H9 (cell line): ENCODE measurements at regions not wholly inside any gene's neighbourhood (a gene's known extent, or its start where the extent isn't known, plus 50 kb on each side); places are given as distances from the start of the nearest gene placed in this dataset.

Source experiments
- DNase-seq: peaks from one replicate; pipeline ENCODE4 v3.0.0-alpha.2; 2017
- H2AFZ ChIP-seq: one replicate; pipeline ENCODE4 v1.6.1; 2013; ENCODE audit warnings: mild to moderate bottlenecking, low read length, control low read depth, moderate library complexity
- H2AK5ac ChIP-seq: 2 replicates; pipeline ENCODE4 v1.6.1; 2013; ENCODE audit warnings: low read length, control low read depth, mixed read lengths; ENCODE audit not compliant: insufficient read length
- H2BK120ac ChIP-seq: one replicate; pipeline ENCODE4 v1.6.1; 2013; ENCODE audit warnings: low read depth, mild to moderate bottlenecking, low read length, control low read depth, inconsistent platforms; ENCODE audit not compliant: poor library complexity, severe bottlenecking
- H2BK12ac ChIP-seq: 2 replicates; pipeline ENCODE4 v1.6.1; 2013; ENCODE audit warnings: low read length, control low read depth, mixed read lengths, low read depth; ENCODE audit not compliant: insufficient read length
- H2BK15ac ChIP-seq: 2 replicates; pipeline ENCODE4 v1.6.1; 2013; ENCODE audit warnings: low read depth, low read length, control low read depth
- H2BK20ac ChIP-seq: one replicate; pipeline ENCODE4 v1.6.1; 2013; ENCODE audit warnings: low read depth, mild to moderate bottlenecking, low read length, control low read depth, inconsistent platforms; ENCODE audit not compliant: poor library complexity, severe bottlenecking
- H2BK5ac ChIP-seq: 2 replicates; pipeline ENCODE4 v1.6.1; 2013; ENCODE audit warnings: low read length, control low read depth, mixed read lengths; ENCODE audit not compliant: insufficient read length
- H3K14ac ChIP-seq: 2 replicates; pipeline ENCODE4 v1.6.1; 2013; ENCODE audit warnings: low read length, control low read depth; ENCODE audit not compliant: insufficient read depth
- H3K18ac ChIP-seq: 2 replicates; pipeline ENCODE4 v1.6.1; 2013; ENCODE audit warnings: low read depth, mild to moderate bottlenecking, mixed read lengths, low read length, control low read depth; ENCODE audit not compliant: insufficient read length
- H3K23ac ChIP-seq: 2 replicates; pipeline ENCODE4 v1.6.1; 2013; ENCODE audit warnings: low read length, control low read depth, mixed read lengths, low read depth; ENCODE audit not compliant: insufficient read length
- H3K23me2 ChIP-seq: 2 replicates; pipeline ENCODE4 v1.6.1; 2013; ENCODE audit warnings: low read depth, mild to moderate bottlenecking, mixed read lengths, low read length, control low read depth; ENCODE audit not compliant: insufficient read length, poor library complexity, severe bottlenecking
- H3K27ac ChIP-seq: 2 replicates; pipeline ENCODE4 v1.5.1; 2013; ENCODE audit warnings: low read length, control low read depth, mixed read lengths, low read depth; ENCODE audit not compliant: insufficient read length
- H3K27me3 ChIP-seq: 2 replicates; pipeline ENCODE4 v1.6.1; 2013; ENCODE audit warnings: low read length, control low read depth, inconsistent platforms; ENCODE audit not compliant: insufficient read depth
- H3K4ac ChIP-seq: 2 replicates; pipeline ENCODE4 v1.6.1; 2013; ENCODE audit warnings: low read depth, mild to moderate bottlenecking, control low read depth, inconsistent platforms, low read length, moderate library complexity
- H3K4me1 ChIP-seq: 2 replicates; pipeline ENCODE4 v1.6.1; 2013; ENCODE audit warnings: low read length, control low read depth, inconsistent platforms; ENCODE audit not compliant: insufficient read depth
- H3K4me2 ChIP-seq: 2 replicates; pipeline ENCODE4 v1.6.1; 2013; ENCODE audit warnings: low read length, control low read depth, mixed read lengths; ENCODE audit not compliant: insufficient read length, insufficient read depth
- H3K56ac ChIP-seq: 2 replicates; pipeline ENCODE4 v1.6.1; 2013; ENCODE audit warnings: low read depth, mild to moderate bottlenecking, mixed read lengths, low read length, control low read depth; ENCODE audit not compliant: insufficient read length
- H3K79me1 ChIP-seq: 2 replicates; pipeline ENCODE4 v1.6.1; 2013; ENCODE audit warnings: low read depth, mild to moderate bottlenecking, moderate library complexity, low read length, control low read depth, inconsistent platforms; ENCODE audit not compliant: insufficient read depth, poor library complexity, severe bottlenecking
- H3K79me2 ChIP-seq: 2 replicates; pipeline ENCODE4 v1.6.1; 2013; ENCODE audit warnings: low read length, control low read depth, inconsistent platforms; ENCODE audit not compliant: insufficient read depth
- H3K9ac ChIP-seq: 2 replicates; pipeline ENCODE4 v1.6.1; 2013; ENCODE audit warnings: low read length, control low read depth, mixed read lengths; ENCODE audit not compliant: insufficient read length; ENCODE audit errors: extremely low read depth
- H3K9me3 ChIP-seq: one replicate; pipeline ENCODE4 v1.6.1; 2013; ENCODE audit warnings: low read depth, low read length, inconsistent platforms; ENCODE audit not compliant: control insufficient read depth
- H3T11ph ChIP-seq: one replicate; pipeline ENCODE4 v1.6.1; 2013; ENCODE audit warnings: mild to moderate bottlenecking, low read length, control low read depth, inconsistent platforms
- H4K20me1 ChIP-seq: one replicate; pipeline ENCODE4 v1.6.1; 2013; ENCODE audit not compliant: control insufficient read depth, insufficient read length, insufficient read depth
- H4K5ac ChIP-seq: 2 replicates; pipeline ENCODE4 v1.6.1; 2013; ENCODE audit warnings: low read depth, mild to moderate bottlenecking, mixed read lengths, low read length, control low read depth; ENCODE audit not compliant: insufficient read length
- H4K8ac ChIP-seq: replicated peaks from 2 replicates; pipeline ENCODE4 v1.6.1; 2013; ENCODE audit warnings: low read length, control low read depth, mixed read lengths, low read depth; ENCODE audit not compliant: insufficient read length
- H4K91ac ChIP-seq: 2 replicates; pipeline ENCODE4 v1.6.1; 2013; ENCODE audit warnings: low read depth, mild to moderate bottlenecking, moderate library complexity, mixed read lengths, low read length, control low read depth; ENCODE audit not compliant: insufficient read length
- H3K27ac Mint-ChIP-seq, 3 experiments: 2 replicates in 2 of 3; 3 replicates in 1 of 3; pipeline ENCODE4 v1.8.0; 2020 to 2021; ENCODE audit warnings: mixed read lengths in 3 of 3, mild to moderate bottlenecking in 1 of 3, moderate library complexity in 1 of 3
- H3K27me3 Mint-ChIP-seq: 2 replicates; pipeline ENCODE4 v1.8.0; 2021; ENCODE audit warnings: low read depth, mild to moderate bottlenecking, moderate library complexity, mixed read lengths
- H3K36me3 Mint-ChIP-seq, 3 experiments: 2 replicates in 2 of 3; 3 replicates in 1 of 3; pipeline ENCODE4 v1.8.0; 2020 to 2021; ENCODE audit warnings: low read depth in 3 of 3, mixed read lengths in 3 of 3; ENCODE audit not compliant: insufficient read depth in 1 of 3
- H3K4me1 Mint-ChIP-seq, 2 experiments: 2 replicates each; pipeline ENCODE4 v1.8.0; 2020; ENCODE audit warnings: mixed read lengths in 2 of 2
- H3K4me3 Mint-ChIP-seq, 2 experiments: 2 replicates in 1 of 2; 3 replicates in 1 of 2; pipeline ENCODE4 v1.8.0; 2020 to 2021; ENCODE audit warnings: mild to moderate bottlenecking in 2 of 2, mixed read lengths in 2 of 2, moderate library complexity in 1 of 2
- H3K9me3 Mint-ChIP-seq, 2 experiments: 2 replicates in 1 of 2; 3 replicates in 1 of 2; pipeline ENCODE4 v1.8.0; 2020; ENCODE audit warnings: mild to moderate bottlenecking in 2 of 2, mixed read lengths in 2 of 2, moderate library complexity in 1 of 2
- WGBS: extraction: QIAGEN DNeasy Blood & Tissue Kit; methylation state at CpG from one replicate; pipeline ENCODE4 v1.1.7; 2013; ENCODE audit warnings: missing lambda C conversion rate, low lambda C conversion rate, mixed read lengths; ENCODE audit not compliant: insufficient read length; ENCODE audit errors: extremely low coverage; 5-methylcytosine and 5-hydroxymethylcytosine counted together
- TF ChIP-seq, protein P1 (sequence below): fragments of 200-600 bp; sonication (generic); conservative IDR thresholded peaks from 3 replicates; pipeline ENCODE4 v1.8.0; 2021; ENCODE audit warnings: antibody characterized with exemption, mild to moderate bottlenecking

DNA sequence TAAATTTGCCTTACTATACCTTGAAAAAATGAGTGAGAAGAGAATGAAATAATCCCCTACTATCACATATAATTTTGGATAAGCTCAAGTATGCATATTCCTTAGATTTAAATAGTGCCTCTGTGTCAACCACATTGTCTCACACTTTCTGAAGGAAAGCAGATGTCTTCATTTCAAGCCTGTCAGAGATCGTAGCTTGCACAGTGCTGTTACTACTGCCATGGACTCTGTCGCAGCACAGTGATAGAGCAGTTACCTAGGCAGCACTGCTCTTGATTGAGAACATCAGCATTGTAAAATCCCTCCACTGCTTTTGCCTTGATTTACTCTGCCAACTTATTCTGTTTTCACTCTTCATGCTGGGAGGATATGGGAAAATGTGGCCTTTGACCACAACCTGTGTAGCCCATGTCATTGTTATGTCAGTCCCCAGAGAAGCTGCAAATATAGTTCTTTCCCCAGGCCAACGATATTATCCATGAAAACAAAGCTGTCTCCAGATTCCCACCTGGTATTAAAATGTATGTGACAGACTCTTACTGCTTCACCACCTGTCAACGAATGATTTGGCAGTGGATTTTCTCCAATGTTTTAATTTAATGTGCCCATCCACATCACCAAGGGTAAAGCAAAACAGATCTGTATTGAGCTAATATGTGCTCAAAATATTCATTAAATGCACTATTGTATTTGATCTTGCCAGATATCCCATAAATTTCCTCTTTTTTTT is 675.7 kb downstream of the METTL4 start:
- H3K4me2 ChIP-seq = no peak overlapping the region
- H3K4me3 Mint-ChIP-seq = no peak overlapping the region
- H3K9ac ChIP-seq = no peak overlapping the region
- H2BK12ac ChIP-seq = no peak overlapping the region
- no peaks in the 10 kb centered on the region for H3K79me1 ChIP-seq
- no peak overlapping the region for H2BK20ac ChIP-seq
- no peaks in the 10 kb centered on the region for H3K23me2 ChIP-seq
- no peaks in the 10 kb centered on the region for H3K9me3 ChIP-seq
- H4K20me1 ChIP-seq = no peaks in the 10 kb centered on the region
- H3K36me3 Mint-ChIP-seq = no peaks in the 10 kb centered on the region
- H3K79me2 ChIP-seq = no peaks in the 10 kb centered on the region
- H3K18ac ChIP-seq = no peak overlapping the region
- H3K27ac ChIP-seq = no peak overlapping the region
- H3K14ac ChIP-seq = no peak overlapping the region
- H2AK5ac ChIP-seq = no peak overlapping the region
- peaks cover 4 to 6% of the 10 kb centered on the region in 2 experiments for H3K4me1 Mint-ChIP-seq
- H2BK5ac ChIP-seq = no peak overlapping the region
- TF ChIP-seq, protein P1, sequence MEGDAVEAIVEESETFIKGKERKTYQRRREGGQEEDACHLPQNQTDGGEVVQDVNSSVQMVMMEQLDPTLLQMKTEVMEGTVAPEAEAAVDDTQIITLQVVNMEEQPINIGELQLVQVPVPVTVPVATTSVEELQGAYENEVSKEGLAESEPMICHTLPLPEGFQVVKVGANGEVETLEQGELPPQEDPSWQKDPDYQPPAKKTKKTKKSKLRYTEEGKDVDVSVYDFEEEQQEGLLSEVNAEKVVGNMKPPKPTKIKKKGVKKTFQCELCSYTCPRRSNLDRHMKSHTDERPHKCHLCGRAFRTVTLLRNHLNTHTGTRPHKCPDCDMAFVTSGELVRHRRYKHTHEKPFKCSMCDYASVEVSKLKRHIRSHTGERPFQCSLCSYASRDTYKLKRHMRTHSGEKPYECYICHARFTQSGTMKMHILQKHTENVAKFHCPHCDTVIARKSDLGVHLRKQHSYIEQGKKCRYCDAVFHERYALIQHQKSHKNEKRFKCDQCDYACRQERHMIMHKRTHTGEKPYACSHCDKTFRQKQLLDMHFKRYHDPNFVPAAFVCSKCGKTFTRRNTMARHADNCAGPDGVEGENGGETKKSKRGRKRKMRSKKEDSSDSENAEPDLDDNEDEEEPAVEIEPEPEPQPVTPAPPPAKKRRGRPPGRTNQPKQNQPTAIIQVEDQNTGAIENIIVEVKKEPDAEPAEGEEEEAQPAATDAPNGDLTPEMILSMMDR = no peak
- no CpG with 5 or more reads among the region's 4 CpGs for WGBS
- no peak overlapping the region for H3T11ph ChIP-seq
- H4K5ac ChIP-seq = no peak overlapping the region
- no peak overlapping the region for H4K91ac ChIP-seq
- H3K27ac Mint-ChIP-seq = no peak overlapping the region
- H3K4ac ChIP-seq = no peak overlapping the region
- H2BK120ac ChIP-seq = no peak overlapping the region
- H3K4me1 ChIP-seq = no peaks in the 10 kb centered on the region
- H2BK15ac ChIP-seq = no peak overlapping the region
- H2AFZ ChIP-seq = no peak overlapping the region
- H3K9me3 Mint-ChIP-seq = no peaks in the 10 kb centered on the region
- DNase-seq = no peak
- no peak overlapping the region for H4K8ac ChIP-seq
- no peaks in the 10 kb centered on the region for H3K27me3 ChIP-seq
- H3K56ac ChIP-seq = no peak overlapping the region
- no peaks in the 10 kb centered on the region for H3K27me3 Mint-ChIP-seq
- no peak overlapping the region for H3K23ac ChIP-seq
